DMS153 treated with DMSO at 0.1 percent for 48 hours (cell line): ENCODE measurements at regions not wholly inside any gene's neighbourhood (a gene's known extent, or its start where the extent isn't known, plus 50 kb on each side); places are given as distances from the start of the nearest gene placed in this dataset.

Source experiments
- DNase-seq: peaks from one replicate; lab custom pipeline; 2025; ENCODE audit not compliant: unreplicated experiment; lab: John Stamatoyannopoulos, UW

DNA sequence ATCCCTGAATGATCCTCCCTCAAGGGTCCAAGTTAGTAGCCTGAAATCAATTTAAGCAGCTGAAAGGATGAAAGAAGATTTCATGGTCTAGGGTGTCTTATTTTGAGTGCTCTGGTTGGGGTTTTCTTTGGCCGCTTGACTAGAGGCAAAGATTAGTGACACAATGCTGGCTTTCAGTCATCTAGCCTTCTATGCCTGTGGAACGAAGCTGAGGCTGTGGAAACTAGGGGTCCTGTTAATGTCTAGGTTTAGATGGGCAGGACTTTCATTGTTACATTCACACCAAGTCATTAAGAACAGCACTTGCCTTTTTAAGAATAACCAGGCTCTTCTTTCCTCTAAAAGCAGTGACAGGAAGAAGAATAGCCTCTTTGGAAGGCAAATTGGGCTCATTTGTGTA, 253.8 kb upstream of the E2F7 start:
- no peak for DNase-seq

DNA sequence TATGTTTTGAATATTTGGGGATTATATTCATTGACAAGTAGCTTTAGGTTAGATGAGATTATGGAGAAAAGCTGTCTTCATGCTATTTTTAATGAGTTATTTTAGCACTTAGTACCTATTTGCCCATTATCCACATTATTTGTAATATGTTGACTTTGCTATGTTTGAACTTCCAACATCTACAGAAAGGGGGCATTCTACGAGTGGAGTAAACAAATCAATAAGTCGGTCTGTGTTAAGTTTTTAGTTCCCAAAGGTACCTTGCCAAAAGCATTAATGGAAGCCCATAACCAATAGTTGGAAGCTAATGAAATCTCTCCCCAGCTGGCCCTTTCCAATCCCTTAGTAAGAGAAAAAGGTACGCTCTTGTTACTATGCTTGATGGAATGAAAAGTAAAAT, 250.0 kb upstream of the E2F7 start:
- no peak for DNase-seq

DNA sequence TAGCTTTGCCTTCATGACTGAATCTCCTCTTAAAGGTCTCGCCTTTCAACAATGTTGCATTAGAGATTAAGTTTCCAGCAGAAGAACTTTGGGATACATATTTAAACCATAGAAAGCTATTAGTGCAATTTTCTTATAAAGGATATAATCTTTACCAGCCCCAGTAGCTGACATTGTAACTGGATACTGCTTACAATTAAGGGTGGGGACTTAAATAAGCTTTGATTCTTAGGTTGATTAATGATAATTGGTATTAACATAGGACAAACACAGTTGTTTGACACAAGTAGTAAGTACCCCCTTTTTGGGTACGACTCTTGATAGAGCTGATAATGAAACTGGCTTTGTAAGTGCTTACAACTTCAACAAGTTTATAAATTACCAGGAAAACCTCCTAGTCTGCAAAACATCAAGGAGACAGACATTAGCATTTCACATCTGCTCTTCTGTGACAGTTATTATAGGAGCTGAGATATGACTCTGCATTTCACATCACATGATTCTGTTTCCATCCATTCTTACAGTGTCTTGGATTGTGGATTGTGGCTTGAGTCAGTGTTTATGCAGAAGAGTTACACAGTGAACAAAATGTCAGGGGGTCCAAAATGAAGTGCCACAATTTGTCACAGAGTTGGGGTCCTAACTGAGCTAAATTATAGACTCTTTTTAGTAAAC, 249.1 kb upstream of the E2F7 start:
- no peak for DNase-seq

DNA sequence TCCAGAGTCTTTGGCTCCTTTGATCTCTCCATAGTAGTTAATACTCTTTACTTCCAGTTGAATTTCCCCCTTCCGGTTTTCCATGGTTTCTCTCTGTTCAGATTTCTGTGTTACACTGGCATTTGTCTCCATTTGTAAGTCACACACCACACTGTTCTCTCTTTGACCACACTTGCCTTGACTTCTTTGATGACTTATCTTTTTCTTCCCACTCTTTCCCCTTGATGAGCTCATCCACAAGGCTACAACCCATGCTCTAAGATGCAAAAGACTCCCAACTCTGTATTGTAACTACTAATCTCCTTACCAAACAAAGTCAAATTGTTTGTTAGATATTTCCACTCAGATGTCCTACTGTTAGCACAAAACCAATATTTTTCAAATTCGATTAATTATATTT, 242.7 kb upstream of the E2F7 start:
- no peak for DNase-seq

DNA sequence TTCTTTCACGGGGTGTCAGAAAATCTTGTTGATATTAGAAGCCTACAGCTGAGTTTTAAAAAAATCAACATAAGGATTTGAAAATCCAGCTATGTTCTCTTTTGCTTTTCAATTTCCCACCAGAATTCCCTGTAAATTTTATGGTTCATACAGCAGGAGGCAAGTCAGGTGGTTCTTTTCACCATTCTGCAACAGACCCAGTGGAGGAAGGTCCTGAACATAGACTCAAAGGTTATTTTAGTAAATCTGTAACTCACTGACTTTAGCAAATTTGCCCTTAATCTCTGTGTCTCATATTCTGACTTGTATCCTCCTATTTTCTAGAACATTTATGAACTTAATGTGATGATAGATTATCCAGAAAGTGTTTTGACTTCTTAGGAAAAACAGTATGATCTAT, 235.4 kb upstream of the E2F7 start:
- DNase-seq = no peak

- no peak for DNase-seq
Observed at GRCh38 chr12:77299910-77300669, 234.7 kb upstream of the E2F7 start.

DNA sequence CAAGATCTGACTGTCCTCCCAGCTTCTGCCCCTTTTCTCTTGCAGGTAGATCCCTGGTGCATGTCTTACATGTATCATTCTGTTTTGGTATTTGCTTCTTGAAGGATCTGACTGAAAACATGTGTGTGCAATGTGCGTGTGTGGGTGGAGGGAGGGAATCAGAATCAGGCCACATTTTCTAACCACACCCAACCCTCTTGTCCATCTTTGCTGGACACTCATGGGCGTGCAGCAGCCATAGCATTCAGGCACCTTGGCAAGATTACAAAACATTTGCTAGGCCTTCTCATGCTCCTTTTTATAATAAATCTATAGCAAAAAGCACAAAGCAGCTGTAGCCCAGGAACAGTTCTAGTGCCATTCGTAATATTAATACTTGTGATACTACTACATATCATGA, 233.6 kb upstream of the E2F7 start:
- no peak for DNase-seq

DNA sequence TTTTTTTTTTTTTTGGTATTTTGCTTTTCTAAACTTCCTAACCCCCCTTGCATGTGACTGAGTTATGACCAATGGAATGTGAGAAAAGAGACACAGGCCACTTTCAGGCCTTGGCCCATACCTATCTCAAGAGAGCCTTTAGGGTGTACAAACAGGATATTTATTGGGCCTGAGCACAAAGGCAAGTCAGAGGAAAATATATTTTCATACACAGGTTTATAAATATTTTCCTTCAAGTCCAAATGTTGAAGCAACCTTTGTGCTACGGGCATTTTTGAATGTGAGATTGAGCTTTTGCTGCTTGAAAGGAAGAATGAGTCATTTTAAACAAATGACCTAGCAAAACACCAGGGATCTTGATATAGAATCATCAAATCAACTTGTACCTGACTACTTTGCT, 228.6 kb upstream of the E2F7 start:
- no peak for DNase-seq

DNA sequence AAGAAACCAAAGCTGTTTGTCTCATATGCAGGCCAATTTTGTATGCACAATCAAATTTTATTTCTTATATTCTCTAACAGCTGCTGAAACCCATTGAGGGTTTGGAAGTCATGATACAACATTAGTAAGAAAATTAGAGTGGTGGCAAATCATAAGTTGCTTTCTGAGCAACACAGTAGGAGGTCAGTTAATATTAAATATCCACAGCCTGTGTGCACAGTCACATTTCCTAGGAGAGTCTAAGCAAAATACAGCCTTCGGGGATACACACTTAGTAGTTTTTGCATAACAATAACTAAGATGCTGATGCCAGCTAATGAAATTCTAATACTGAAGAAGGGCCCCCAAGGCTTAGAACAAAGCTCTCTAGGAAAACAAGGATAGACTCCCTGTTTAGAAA, 209.6 kb upstream of the E2F7 start:
- no peak for DNase-seq

GRCh38 chr12:77273898-77274297, 208.5 kb upstream of the E2F7 start:
- no peak for DNase-seq

GRCh38 chr12:77256956-77257355, 191.6 kb upstream of the E2F7 start:
- DNase-seq = no peak

GRCh38 chr12:77253321-77253720, 188.0 kb upstream of the E2F7 start:
- DNase-seq = no peak

DNA sequence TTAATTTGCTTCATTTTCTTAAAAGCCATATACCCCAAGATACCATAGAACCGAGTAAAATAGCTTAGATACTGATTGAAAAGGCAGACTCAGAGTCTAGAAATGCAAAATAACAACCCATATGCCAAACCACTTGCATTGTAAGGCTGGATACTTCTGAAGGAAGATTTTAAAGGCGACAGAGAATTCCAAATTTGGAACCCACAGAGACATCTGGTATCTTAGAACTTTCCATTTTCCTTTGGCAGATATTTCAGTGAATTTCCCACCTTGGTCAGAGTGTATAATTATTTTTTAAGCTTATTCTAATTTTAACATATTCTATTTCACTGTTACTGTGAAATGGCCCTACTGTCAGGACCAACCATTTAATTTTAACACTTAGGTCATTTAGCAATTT, 186.4 kb upstream of the E2F7 start:
- no peak for DNase-seq

DNA sequence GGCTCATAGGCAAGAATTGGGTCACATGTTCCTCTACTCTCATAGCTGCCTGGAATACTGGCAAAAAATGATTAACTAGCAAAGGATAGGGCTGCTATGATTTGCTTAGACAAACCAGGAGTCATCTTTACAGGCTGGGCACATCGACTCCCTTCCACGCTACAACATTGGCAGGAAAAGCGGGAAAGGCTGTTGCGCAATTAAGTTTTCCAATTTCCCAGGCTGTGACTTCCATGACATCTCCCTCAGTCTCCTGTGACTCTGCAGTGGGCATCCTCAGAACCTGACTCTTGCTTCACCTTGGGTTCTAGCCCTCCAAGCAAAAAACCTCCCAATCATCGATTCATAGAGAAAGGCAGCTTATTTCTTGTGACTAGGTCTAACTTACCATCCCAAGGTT, 184.5 kb upstream of the E2F7 start:
- no peak for DNase-seq

DNA sequence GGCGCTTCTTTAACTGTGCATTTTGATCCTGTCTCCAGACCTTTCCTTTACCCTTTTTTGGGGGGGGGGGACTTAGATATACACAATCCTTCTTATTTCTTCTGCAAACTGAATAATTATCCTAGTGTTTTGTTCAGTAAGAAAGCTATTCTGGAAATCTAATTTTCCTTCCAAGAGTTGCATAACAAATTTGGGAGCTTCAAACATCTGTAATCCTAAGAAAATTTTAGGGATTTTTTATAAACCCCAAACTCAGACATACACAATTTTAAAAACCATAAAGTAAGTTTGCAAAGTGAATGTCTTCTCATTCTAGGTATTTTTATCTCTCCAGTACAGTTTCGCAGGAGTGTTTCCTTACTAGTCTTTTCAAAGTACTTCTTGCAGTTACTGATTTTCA, 182.7 kb upstream of the E2F7 start:
- DNase-seq = no peak

GRCh38 chr12:77247542-77247941, 182.2 kb upstream of the E2F7 start:
- no peak for DNase-seq

DNA sequence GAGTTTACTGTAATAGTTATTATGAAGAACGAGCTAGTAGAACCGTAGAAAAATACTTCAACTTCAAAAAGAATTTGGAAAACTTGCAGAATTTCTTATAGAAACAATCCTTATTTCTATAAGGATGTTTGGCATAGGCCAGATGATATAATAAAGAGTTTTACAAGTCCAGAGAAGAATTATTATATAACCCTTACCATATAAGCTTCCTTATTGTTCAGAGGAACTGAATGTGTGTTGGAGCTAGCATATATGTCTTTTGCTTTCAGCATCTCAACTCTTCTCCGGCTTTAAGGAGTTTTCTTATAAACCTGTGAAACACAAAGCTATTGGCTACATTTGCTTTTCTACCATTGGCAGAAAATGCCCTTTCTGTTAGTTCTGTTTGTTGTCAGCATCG, 178.0 kb upstream of the E2F7 start:
- no peak for DNase-seq

- DNase-seq = no peak
Observed at GRCh38 chr12:77239617-77240016, 174.2 kb upstream of the E2F7 start.

- no peak for DNase-seq
Observed at GRCh38 chr12:77238335-77238734, 173.0 kb upstream of the E2F7 start.

GRCh38 chr12:77237896-77238295, 172.5 kb upstream of the E2F7 start:
- no peak for DNase-seq

GRCh38 chr12:77236066-77236465, 170.7 kb upstream of the E2F7 start:
- no peak for DNase-seq

GRCh38 chr12:77232045-77232444, 166.7 kb upstream of the E2F7 start:
- DNase-seq = no peak

GRCh38 chr12:77231501-77231918, 166.1 kb upstream of the E2F7 start:
- no peak for DNase-seq
